Gastroesophageal sphincter (tissue), 3 donors: ENCODE measurements at regions not wholly inside any gene's neighbourhood (a gene's known extent, or its start where the extent isn't known, plus 50 kb on each side); places are given as distances from the start of the nearest gene placed in this dataset.

Experiments used
- CTCF ChIP-seq, 4 experiments: fragments of 200-600 bp in 2 of 4; fragments of 450-650 bp in 2 of 4; sonication (generic) in 1 of 4; IDR thresholded peaks; one replicate each; pipeline ENCODE4 v1.5.1; 2017 to 2019; ENCODE audit warnings: antibody characterized with exemption in 4 of 4, mild to moderate bottlenecking in 2 of 4, moderate library complexity in 2 of 4
- EP300 ChIP-seq: sonication (generic); formaldehyde crosslinking; IDR thresholded peaks from one replicate; pipeline ENCODE4 v1.6.1; 2017; ENCODE audit warnings: antibody characterized with exemption, mild to moderate bottlenecking
- POLR2AphosphoS5 ChIP-seq: sonication (generic); formaldehyde crosslinking; IDR thresholded peaks from one replicate; pipeline ENCODE4 v1.6.1; 2017; ENCODE audit warnings: antibody characterized with exemption

DNA sequence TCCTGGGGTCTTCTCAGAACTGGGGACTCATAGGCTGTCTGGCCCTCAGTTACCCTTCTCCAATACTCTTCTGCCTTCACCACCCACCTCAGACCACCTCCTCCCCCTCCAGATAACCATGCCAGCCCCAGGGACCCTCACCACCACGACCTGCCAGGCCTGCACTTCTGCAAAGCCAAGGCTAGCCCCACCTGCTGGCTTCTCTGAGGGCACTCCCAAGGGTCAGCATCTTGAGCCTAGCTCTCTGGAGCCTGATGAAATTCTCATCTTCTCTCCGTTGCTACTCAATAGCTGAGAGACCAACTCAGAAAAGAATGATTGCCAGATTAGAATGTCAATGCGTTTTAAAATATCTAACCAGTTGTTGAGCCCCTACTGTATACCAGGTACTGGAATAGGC, 56.1 kb upstream of the LYRM9 start:
- TF ChIP-seq CTCF (IDR thresholded peaks at IDR 0.05) (no peak), EP300 (no peak), POLR2AphosphoS5 (no peak)
